K562 (cell line): ENCODE measurements at regions not wholly inside any gene's neighbourhood (a gene's known extent, or its start where the extent isn't known, plus 50 kb on each side); places are given as distances from the start of the nearest gene placed in this dataset.

Experiments
- ADNP ChIP-seq: fragments of 200-800 bp; sonication (Bioruptor generic); IDR thresholded peaks from 2 replicates; pipeline ENCODE4 v1.6.1; 2016; ENCODE audit warnings: missing genetic modification characterization, missing compliant biosample characterization
- BACH1 ChIP-seq: fragments of 200-800 bp; sonication (Bioruptor generic); IDR thresholded peaks from 2 replicates; pipeline ENCODE4 v1.6.1; 2016; ENCODE audit warnings: missing genetic modification characterization, missing compliant biosample characterization
- CBFA2T3 ChIP-seq: fragments of 450-650 bp; IDR thresholded peaks from 2 replicates; pipeline ENCODE4 v1.6.1; 2017
- FOXJ3 ChIP-seq: sonication (generic); formaldehyde crosslinking; IDR thresholded peaks from 2 replicates; pipeline ENCODE4 v1.4.0; 2020; ENCODE audit warnings: mild to moderate bottlenecking, missing genetic modification reagents
- IRF2 ChIP-seq: sonication (generic); formaldehyde crosslinking; IDR thresholded peaks from 2 replicates; pipeline ENCODE4 v1.8.1; 2022; ENCODE audit warnings: mild to moderate bottlenecking, missing genetic modification reagents
- MTA2 ChIP-seq: fragments of 450-650 bp; IDR thresholded peaks from 2 replicates; pipeline ENCODE4 v1.6.1; 2016; ENCODE audit warnings: low read depth
- NR3C1 ChIP-seq: sonication (generic); formaldehyde crosslinking; IDR thresholded peaks from 2 replicates; pipeline ENCODE4 v1.8.1; 2022; ENCODE audit warnings: missing genetic modification reagents
- POLR2AphosphoS2 ChIP-seq: IDR thresholded peaks from 2 replicates; pipeline ENCODE4 v1.6.1; 2012; ENCODE audit warnings: low read length, improper control_type of control experiment
- ZNF24 ChIP-seq: fragments of 450-650 bp; IDR thresholded peaks from 2 replicates; pipeline ENCODE4 v1.6.1; 2016
- ZNF707 ChIP-seq: fragments of 250-450 bp; sonication (Bioruptor Pico); conservative IDR thresholded peaks from 2 replicates; pipeline ENCODE4 v1.8.0; 2022; ENCODE audit warnings: inconsistent platforms, mild to moderate bottlenecking, moderate library complexity
- TF ChIP-seq, protein P1 (sequence below): sonication (generic); formaldehyde crosslinking; IDR thresholded peaks from 2 replicates; pipeline ENCODE4 v1.8.1; 2023; ENCODE audit warnings: mild to moderate bottlenecking, missing genetic modification reagents
- TF ChIP-seq, protein P2 (sequence below): fragments of 450-650 bp; IDR thresholded peaks from 2 replicates; pipeline ENCODE4 v1.6.1; 2016; ENCODE audit warnings: mild to moderate bottlenecking

DNA sequence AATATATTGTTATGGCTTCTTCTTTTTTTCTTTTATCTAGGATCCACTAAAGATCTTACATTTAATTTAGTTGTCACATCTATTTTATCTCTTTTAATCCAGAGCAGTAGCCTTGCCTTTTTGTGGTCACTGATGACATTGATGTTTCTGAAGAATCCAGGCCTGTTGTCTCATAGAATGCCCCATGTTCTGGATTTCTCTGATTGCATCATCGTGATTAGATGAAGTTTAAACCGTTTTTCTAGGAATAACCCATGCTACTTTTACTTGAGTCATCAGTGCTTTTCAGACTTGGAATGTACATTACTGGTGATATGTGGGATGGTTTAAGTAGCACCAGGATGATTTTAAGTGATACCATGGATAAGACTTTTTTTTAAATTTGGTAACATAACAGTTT is 106.4 kb upstream of the CES5A start (continued):
- no peak for TF ChIP-seq ZNF707 (CRISPR knock-in tag)
- TF ChIP-seq NR3C1 (CRISPR knock-in tag), result no peak
- no peak for TF ChIP-seq POLR2AphosphoS2
- TF ChIP-seq ADNP, result no peak
- TF ChIP-seq, protein P1, sequence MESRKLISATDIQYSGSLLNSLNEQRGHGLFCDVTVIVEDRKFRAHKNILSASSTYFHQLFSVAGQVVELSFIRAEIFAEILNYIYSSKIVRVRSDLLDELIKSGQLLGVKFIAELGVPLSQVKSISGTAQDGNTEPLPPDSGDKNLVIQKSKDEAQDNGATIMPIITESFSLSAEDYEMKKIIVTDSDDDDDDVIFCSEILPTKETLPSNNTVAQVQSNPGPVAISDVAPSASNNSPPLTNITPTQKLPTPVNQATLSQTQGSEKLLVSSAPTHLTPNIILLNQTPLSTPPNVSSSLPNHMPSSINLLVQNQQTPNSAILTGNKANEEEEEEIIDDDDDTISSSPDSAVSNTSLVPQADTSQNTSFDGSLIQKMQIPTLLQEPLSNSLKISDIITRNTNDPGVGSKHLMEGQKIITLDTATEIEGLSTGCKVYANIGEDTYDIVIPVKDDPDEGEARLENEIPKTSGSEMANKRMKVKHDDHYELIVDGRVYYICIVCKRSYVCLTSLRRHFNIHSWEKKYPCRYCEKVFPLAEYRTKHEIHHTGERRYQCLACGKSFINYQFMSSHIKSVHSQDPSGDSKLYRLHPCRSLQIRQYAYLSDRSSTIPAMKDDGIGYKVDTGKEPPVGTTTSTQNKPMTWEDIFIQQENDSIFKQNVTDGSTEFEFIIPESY (CRISPR knock-in tag), result no peak
- TF ChIP-seq IRF2, result no peak
- TF ChIP-seq ZNF24, result no peak
- no peak for TF ChIP-seq FOXJ3 (CRISPR knock-in tag)
- no peak for TF ChIP-seq CBFA2T3
- TF ChIP-seq, protein P2, sequence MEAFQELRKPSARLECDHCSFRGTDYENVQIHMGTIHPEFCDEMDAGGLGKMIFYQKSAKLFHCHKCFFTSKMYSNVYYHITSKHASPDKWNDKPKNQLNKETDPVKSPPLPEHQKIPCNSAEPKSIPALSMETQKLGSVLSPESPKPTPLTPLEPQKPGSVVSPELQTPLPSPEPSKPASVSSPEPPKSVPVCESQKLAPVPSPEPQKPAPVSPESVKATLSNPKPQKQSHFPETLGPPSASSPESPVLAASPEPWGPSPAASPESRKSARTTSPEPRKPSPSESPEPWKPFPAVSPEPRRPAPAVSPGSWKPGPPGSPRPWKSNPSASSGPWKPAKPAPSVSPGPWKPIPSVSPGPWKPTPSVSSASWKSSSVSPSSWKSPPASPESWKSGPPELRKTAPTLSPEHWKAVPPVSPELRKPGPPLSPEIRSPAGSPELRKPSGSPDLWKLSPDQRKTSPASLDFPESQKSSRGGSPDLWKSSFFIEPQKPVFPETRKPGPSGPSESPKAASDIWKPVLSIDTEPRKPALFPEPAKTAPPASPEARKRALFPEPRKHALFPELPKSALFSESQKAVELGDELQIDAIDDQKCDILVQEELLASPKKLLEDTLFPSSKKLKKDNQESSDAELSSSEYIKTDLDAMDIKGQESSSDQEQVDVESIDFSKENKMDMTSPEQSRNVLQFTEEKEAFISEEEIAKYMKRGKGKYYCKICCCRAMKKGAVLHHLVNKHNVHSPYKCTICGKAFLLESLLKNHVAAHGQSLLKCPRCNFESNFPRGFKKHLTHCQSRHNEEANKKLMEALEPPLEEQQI, result no peak
- no peak for TF ChIP-seq BACH1 (tag)
- TF ChIP-seq MTA2, result no peak
